Umbilical cord (tissue), 1 donor: ENCODE measurements at regions not wholly inside any gene's neighbourhood (a gene's known extent, or its start where the extent isn't known, plus 50 kb on each side); places are given as distances from the start of the nearest gene placed in this dataset.

Experiments
- DNase-seq: peaks from one replicate; pipeline ENCODE4 v3.0.0-alpha.2; 2015; ENCODE audit warnings: low spot score

GRCh38 chr15:94535298-94536048 is 304.1 kb downstream of the MCTP2 start:
- DNase-seq: no peak

- DNase-seq: no peak
Observed at GRCh38 chr15:94536549-94536948, 305.2 kb downstream of the MCTP2 start.

- no peak for DNase-seq
Observed at GRCh38 chr15:94538280-94538679, 306.9 kb downstream of the MCTP2 start.

- no peak for DNase-seq
Observed at GRCh38 chr15:94542391-94542790, 311.0 kb downstream of the MCTP2 start.

- no peak for DNase-seq
Observed at GRCh38 chr15:94546808-94547207, 315.4 kb downstream of the MCTP2 start.

GRCh38 chr15:94547711-94548110 is 316.4 kb downstream of the MCTP2 start:
- no peak for DNase-seq

- no peak for DNase-seq
Observed at GRCh38 chr15:94555841-94556519, 324.6 kb downstream of the MCTP2 start.

GRCh38 chr15:94561036-94561689 is 329.8 kb downstream of the MCTP2 start:
- no peak for DNase-seq

- DNase-seq: no peak
Observed at GRCh38 chr15:94563456-94563855, 332.1 kb downstream of the MCTP2 start.

- DNase-seq: no peak
Observed at GRCh38 chr15:94576889-94577533, 345.6 kb downstream of the MCTP2 start.

- DNase-seq: no peak
Observed at GRCh38 chr15:94579286-94579685, 347.9 kb downstream of the MCTP2 start.

GRCh38 chr15:94580211-94580885 is 349.0 kb downstream of the MCTP2 start:
- peak; percentile 62 for DNase-seq

GRCh38 chr15:94582368-94582767 is 351.0 kb downstream of the MCTP2 start:
- peak; percentile 36 for DNase-seq

GRCh38 chr15:94584833-94585244 is 353.5 kb downstream of the MCTP2 start:
- peak; percentile 37 for DNase-seq

GRCh38 chr15:94586099-94586498 is 354.7 kb downstream of the MCTP2 start:
- DNase-seq: no peak

- DNase-seq: no peak
Observed at GRCh38 chr15:94587113-94587512, 355.8 kb downstream of the MCTP2 start.

- DNase-seq: no peak
Observed at GRCh38 chr15:94588993-94589392, 357.6 kb downstream of the MCTP2 start.

GRCh38 chr15:94592495-94592894 is 361.1 kb downstream of the MCTP2 start:
- DNase-seq: no peak

- no peak for DNase-seq
Observed at GRCh38 chr15:94596707-94597106, 365.3 kb downstream of the MCTP2 start.

- DNase-seq: peak; percentile 60
Observed at GRCh38 chr15:94600505-94600904, 369.1 kb downstream of the MCTP2 start.

GRCh38 chr15:94602754-94603470 is 371.6 kb downstream of the MCTP2 start:
- DNase-seq: no peak
